ENCODE measurements at regions not wholly inside any gene's neighbourhood (a gene's known extent, or its start where the extent isn't known, plus 50 kb on each side); places are given as distances from the start of the nearest gene placed in this dataset.

DNA sequence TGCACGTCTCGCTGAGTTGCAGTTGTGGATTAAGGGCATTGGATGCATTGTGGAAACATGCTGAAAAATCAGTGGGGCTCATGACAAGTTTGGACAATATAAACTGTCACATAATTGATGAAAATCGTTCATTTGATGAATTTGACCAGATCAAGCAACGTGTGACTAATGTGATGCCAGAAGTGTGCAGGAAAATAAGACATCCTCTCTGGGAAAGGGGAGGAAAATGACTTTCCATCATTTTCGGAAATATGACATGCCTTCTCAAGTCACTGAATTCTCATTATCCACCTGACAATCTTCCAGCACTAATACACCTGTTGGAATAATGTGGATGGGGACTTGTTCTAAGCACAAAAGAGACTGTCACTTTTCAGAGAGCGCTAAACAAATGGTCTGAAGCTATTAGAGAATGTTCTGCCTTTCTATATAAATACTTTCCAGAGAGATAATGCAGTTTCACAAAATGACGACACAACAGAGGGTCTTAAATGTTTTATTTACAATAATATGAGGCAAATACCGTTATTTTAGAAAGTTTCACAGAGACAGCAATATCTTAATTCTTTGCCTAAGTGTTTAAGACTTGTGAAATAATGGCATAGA lies 1741.9 kb upstream of the RAG2 start:
- no peak for TF ChIP-seq POLR2AphosphoS5 (IDR thresholded peaks at IDR 0.05; ENCODE audit: low read depth, low read length)
- TF ChIP-seq TAF1 (IDR thresholded peaks at IDR 0.05; ENCODE audit: borderline replicate concordance, low read depth, low read length) = no peak
- TF ChIP-seq POLR2A (IDR thresholded peaks at IDR 0.05; ENCODE audit: low read depth, low read length) = no peak
